DMS153 (cell line): ENCODE measurements at regions not wholly inside any gene's neighbourhood (a gene's known extent, or its start where the extent isn't known, plus 50 kb on each side); places are given as distances from the start of the nearest gene placed in this dataset.
"Not testable (repeated sequence)": the region's sequence is repeated elsewhere in the genome, so short reads cannot be mapped to it uniquely, and the experiment has no call there.

ENCODE experiments used
- DNase-seq: peaks from one replicate; lab custom pipeline; 2025; lab: John Stamatoyannopoulos, UW

DNA sequence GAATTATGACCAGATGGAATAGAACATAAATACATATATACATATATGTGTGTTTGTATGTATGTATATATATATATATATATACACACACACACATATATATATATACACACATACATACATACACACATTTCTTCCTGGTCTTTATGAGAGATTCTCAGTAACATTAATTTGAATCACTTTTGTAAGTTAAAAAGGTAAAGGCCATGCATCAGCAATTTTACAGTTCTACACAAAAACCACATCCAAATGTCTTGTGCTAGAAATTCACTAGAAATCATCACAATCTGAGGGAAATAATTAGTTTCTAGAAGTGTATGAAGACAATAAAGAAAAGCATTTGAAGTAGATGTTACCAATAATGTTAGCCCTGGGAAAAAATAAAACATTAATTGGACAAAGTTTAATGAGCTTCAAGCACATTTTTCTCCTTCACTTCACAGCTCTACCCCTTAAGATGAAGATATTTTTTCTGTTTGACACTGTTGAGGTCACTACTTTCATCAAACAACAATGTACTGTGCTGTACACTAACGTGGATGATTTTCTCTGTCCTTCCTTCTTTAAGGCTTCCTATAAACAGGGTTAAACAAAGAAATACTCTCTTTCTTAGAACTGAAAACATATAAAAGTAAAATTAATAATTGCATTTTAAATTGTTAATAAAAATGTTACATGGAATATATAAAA lies 189.2 kb upstream of the NR4A3 start:
- DNase-seq = no peak

DNA sequence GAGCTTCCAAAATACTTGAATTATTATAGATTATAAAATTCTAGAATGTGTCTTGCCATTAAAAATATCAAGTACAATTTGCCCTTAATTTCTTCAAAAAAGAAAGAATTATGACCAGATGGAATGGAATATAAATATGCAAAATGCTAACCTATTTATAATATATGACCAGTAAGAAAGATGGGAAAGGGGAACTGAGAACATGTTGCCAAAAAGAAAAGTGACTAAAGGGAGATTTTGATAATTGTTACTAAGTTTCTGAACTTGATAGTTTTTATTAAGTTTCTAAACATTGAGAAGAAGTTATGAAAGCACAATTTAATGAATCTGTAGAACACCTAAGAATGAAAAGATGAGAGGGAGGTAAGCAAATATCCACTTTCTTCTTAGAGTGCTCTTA lies 188.4 kb upstream of the NR4A3 start:
- no peak for DNase-seq

DNA sequence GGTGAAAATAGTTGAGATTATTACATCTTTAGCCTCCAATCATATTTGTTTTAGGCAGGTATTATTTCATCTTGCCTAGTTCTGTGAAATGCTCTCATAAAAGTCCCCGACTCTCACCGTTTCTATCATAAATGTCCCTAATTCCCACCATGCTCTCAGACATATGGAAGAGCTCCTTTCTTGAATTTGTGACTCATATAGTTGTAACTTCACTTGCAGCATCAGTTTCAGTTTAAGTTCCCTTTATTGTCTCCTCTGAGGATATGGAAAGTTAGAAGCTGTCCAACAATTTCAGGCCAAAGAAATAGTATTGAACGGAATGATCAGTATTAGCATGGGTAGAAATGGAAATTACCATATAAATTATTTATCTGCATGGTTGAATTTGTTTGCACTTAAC lies 187.5 kb upstream of the NR4A3 start:
- no peak for DNase-seq

DNA sequence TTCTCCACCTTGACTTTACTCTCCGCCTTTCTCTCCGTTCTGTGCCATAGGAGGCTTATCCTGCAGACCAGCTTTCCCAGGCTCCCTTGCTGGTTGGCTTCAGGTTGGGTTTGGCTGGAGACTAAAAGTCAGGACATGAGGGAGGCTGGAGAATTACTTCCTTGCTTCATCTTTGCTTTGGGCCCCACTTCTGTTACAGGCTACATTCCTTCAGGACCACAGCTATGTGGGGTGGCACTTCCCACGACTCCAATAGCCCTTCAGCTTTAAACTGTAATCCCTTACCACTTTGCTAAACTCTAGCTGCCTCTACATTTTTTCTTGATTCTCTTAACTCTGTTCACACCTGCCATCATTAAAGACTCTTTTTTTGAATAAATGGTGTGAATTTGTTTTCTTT lies 186.7 kb upstream of the NR4A3 start:
- DNase-seq = no peak

DNA sequence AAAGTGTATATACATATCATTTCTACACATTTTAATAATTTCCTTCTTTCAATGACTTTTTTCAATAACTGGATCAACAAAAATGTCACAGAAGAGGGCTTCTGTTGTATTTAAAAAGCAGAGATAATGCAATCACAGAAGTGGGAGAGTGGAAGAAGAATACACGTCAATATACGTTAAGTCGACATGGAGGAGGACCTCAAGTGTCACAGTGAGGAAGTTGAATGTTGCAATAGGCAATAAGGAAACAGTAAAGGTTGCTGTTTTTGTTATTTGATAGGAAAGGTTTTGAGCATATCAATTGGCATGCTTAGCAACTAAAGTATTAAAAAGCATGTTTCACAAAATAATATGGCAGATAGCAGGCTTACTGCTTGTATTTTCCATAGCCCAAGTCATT lies 184.0 kb upstream of the NR4A3 start:
- DNase-seq = no peak

DNA sequence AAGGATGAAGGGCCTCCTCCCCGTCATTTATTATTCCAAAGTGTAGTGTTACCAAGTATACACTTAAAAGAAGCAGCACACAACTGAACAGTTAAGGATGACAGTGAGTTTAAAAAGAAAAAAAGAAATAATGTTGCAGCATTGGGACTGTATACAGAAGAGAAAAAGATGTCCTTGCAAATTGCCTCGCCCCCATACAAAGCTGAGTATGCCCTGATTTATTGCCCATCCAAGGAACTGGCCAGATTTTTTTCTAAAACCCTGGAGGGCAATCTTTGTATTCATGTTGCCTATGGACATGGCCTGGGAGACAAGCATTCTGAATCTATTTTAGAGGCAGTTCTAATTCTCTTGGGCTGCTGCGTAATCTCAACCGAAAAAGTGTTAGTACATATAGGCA lies 182.7 kb upstream of the NR4A3 start:
- no peak for DNase-seq

DNA sequence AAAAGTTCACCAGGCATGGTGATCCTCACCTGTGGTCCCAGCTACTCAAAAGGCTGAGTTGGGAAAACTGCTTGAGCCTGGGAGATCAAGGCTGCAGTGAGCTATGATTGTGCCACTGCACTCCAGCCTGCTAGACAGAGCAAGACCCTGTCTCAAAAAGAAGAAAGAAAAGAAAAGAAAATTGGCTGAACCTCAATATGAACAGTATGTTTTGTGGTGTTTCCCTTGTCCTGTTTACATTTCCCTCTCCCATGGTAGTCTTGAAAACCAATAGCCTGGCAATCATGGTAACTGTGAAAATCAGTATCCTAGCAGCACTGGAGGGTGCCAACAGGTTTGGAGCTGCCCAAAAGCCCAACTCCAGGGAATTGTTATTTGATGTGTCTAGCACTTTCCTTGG lies 174.1 kb upstream of the NR4A3 start:
- DNase-seq = no peak

DNA sequence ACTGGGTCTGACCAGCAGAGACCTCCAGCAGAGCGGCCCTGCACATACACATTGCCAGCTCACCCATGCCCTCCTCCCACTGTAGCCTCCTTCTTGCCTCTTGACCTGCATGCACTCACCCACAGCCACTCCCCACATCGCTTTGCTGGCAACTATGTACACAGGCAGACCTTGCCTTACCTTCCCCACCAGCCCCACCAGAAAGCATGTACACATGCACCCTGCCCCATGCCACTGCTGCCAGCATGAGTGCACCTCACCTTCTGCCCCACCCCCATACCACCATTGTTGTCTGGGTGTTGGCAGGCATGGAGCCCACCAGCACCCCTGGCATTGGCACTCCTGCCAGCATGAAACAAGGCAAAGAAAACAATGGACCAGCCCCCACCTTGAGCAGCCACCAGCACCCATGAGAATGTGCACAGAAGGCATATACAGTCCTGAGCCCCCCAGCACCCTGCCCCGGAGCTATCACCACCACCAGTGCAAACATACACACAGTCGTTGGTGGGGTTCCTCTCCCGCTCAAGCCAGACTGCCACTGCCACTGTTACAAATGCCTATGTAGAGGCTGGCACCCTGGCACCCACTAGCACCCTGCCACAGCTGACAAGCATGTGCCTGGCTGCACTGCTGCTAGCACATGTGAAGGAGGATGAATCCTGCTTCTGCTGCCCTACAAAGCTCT lies 171.4 kb upstream of the NR4A3 start:
- DNase-seq = no peak

DNA sequence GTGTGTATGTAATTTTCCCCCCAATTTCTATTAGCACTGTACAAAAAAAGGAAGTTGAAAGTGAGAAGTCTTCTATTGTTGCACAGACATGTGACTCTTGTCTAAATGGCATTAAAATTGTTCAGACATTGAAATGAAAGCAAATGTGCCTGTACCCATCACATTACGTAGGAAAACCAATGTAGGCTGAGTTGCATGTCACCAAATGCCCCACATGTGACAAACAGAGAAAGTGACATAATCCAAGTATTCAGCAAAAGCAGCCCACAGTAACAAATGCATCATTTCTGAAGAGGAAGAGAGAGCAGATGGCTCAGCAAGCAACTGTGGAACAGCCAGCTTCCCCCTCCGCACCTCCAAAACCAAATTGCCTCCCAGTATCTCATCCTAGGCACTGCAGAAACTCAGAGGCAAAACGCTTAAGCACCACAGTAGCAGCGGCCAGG lies 161.5 kb upstream of the NR4A3 start:
- no peak for DNase-seq

DNA sequence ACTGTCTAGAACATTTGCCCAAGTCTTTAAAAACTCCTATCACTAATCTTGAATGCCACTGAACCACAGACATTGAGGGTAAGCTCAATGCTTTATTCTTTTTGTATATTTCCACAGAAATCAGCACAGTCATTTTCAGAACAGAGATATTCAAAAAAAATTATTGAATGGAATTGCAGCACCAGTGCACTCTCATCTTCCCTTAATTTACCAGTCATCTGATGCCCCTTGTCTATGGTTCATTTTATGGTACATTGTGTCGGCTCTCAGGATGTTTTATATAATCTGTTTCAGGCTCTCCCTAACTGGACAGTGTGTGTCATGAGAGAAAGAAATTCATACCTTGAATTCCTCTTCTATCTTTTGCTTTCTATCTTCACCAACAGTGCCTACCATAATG lies 158.4 kb upstream of the NR4A3 start:
- no peak for DNase-seq

DNA sequence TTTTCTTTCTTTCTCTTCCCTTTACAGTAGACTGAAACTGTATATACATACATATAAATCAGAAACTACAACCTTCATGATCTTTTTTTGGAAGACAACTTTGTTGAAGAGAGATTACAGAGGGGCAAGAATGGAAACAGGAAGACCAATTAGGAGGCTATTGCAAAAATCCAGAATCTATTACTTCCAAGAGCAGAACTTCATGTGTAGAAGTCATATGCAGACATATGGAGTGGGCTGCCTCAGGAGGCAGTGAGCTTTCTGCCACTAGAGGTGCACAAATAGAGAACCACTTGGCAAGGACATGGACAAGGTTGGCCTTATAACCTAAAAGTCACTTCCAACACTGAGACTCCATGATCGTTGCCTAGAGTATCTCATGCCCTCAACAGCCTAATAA lies 157.8 kb upstream of the NR4A3 start:
- DNase-seq = no peak

DNA sequence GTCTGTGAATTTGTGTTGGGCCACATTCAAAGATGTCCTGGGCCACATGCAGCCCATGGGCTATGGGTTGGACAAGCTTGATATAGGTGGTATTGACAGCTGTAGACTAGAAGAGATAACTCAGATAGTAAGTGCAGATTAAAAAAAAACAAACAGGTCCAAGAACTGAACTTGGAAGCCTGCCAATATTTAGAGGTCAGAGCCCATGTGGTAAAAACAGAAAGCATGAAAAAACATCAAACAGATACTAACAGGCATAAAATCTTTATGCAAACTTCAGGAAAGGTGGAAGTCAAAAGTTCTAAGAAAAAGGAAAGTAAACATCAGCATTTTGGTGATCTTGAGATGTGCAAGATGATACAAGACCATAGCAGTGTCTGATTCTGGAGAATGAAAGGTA lies 155.1 kb upstream of the NR4A3 start:
- no peak for DNase-seq

DNA sequence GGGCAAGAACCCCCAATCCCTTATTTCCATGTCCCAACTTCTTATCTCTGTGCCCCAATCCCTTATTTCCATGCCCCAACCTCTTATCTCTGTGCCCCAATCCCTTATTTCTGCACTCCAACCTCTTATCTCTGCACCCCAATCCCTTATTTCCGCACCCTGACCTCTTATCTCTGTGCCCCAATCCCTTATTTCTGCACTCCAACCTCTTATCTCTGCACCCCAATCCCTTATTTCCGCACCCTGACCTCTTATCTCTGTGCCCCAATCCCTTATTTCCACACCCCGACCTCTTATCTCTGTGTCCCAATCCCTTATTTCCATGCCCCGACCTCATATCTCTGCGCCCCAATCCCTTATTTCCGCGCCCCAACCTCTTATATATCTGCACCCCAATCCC lies 150.8 kb upstream of the NR4A3 start:
- not testable (repeated sequence) for DNase-seq

DNA sequence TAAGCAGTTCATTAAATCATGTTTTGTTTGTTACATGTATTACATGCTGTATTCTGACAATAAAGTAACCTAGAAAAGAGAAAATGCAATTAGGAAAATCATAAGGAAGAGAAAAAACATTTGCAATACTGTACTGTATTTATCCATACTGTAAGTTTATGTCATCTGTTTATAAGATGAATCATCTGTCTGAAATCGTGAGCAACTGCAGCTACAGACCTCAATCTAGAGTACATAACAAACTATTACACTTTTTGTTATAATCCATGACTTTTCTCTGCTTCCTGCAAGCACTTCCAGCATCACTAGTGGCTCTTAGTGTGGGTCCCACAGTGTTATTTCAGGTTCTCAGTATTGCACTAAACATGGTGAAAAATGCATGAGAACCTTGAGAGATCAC lies 144.4 kb upstream of the NR4A3 start:
- DNase-seq = no peak

DNA sequence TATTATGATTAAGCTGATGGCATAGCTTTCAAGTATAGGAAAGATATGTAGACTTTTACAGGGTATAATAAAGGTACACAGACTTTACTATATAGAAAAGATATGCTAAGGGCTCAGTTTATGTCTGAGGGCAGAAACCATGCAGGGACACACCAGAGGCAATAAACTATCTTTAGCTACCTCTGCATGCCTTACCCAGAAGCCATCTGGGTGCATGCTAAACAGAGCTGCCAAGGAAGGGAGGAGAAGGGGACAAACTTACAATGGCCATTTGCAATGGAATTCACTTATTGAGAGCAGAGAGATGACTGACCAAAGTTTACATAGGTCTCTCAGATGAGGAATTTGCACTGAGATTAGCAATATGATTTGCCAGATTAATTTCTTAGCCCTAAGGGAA lies 143.1 kb upstream of the NR4A3 start:
- DNase-seq = no peak

DNA sequence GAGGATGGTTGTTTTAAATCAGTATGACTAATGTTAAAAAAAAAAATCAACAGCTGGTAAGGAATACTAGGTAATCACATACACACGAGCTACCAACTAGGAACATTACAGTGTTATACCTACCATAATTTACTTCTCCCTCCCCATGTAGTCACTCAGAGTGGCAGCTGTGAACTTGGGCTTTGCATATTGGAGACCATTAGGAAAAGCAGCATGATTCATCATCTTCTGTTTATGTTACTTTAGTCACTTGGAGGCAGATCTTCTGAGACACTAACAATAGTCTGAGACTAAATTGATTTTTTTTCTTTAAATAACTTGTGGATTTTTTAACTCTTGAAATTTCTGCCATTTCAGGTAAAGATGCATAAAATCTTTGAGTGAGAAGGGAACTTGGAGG lies 141.5 kb upstream of the NR4A3 start:
- no peak for DNase-seq

DNA sequence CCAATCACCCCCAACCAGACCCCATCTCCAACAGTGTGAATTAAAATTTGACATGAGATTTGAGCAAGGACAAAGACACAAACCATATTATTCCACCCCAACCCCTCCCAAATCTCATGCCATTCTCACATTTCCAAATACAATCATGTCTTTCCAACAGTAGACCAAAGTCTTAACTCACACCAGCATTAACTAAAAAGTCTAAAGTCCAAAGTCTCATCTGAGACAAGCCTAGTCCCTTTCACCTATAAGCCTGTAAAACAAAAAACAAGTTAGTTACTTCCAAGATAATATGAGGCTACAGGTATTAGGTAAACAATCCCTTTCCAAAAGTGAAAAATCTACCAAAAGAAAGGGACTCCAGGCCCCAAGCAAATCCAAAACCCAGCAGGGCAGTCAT lies 140.6 kb upstream of the NR4A3 start:
- DNase-seq = no peak

DNA sequence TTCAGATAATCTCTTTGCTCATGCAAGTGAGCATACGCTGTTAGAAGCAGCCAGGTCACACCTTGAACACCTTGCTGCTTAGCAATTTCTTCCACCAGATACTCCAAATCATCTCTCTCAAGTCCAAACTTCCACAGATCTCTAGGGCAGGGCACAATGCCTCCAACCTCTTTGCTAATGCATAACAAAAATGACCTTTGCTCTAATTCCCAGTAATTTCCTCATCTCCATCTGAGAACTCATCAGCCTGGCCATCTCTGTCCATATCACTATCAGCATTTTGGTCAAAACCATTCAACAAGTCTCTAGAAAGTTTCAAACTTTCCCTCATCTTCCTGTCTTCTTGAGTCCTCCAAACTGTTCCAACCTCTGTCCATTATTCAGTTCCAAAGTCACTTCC lies 139.3 kb upstream of the NR4A3 start:
- DNase-seq = no peak

DNA sequence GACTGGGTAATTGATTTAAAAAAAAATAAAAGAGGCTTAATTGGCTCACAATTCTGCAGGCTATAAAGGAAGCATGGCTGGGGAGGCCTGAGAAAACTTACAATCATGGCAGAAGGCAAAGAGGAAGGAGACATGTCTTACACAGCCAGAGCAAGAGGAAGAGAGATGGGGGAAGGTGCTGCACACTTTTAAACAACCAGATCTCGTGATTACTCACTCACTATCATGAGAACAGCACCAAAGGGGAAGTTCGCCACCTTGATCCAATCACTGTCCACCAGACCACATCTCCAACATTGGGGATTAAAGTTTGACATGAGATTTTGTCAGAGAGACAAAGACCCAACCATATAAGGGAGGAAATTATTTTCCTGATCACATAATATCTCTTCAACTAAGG lies 138.8 kb upstream of the NR4A3 start:
- DNase-seq = no peak

DNA sequence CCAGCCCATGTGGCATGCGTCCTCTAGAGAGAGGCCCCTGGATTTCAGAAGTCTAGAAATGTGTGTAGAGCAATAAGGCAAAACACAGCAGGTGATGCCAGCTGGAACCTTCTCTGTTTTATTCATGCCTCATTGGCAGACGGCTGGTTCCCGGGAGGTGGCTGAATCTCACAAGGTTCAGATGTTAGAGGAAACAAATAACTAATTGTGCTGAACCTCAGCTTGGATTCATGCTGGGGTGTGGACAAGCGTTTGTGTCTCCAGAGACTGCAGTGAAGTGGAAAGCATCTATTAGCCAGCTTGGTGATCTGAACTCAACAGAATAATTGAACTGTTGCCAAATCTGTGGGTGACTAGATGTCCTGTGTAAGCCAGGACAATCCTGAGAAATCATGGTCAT lies 131.1 kb upstream of the NR4A3 start:
- peak; percentile 87 for DNase-seq

DNA sequence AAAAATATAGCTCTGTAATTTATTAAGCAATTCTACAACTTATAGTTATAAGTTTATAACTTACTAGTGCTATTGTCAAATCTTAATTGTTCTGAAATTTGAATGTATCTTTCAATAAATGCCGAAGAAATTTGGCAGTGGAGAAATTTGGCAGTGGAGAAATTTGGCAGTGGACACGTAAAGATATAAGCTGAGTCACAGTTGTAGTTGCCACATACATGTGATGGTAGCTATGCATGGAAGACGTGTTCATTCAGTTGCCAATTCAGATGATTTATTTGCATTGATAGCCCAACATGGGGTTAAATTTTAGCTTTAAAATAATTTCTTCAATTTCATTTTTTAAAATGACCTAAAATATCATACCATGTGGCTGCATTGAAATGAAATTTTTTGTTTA lies 127.8 kb upstream of the NR4A3 start:
- no peak for DNase-seq

DNA sequence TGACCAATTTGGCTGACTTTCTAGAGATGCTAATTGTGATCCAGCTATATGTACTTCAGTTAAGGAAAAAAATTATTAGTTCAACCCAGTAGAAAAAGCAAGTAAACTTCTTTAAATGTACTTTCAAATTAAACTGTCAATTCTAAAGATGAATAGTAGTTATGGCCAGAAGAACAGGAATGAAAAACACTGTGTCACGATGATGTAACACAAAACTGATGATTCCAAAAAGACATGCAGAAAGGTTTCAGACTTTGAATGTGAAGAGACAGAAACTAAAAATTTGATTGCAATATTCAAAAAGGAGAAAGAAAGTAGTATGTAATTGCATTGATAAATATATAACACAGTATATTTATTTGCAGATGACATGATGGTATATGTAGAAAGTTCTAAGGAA lies 127.3 kb upstream of the NR4A3 start:
- DNase-seq = no peak

DNA sequence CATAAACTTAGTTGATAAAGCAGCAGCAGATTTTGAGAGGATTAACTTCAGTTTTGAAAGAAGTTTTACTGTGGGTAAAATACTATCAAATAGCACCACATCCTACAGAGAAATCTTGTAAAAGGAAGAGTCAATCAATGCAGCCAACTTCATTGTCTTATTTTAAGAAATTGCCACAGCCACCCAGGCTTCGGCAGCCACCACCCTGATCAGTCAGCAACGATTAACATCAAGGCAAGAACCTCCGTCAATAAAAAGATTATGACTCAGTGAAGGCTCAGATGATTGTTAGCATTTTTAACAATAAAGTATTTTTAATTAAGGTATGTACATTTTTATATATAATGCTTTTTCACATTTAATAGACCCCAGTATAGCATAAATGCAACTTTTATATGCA lies 122.3 kb upstream of the NR4A3 start:
- DNase-seq = no peak

DNA sequence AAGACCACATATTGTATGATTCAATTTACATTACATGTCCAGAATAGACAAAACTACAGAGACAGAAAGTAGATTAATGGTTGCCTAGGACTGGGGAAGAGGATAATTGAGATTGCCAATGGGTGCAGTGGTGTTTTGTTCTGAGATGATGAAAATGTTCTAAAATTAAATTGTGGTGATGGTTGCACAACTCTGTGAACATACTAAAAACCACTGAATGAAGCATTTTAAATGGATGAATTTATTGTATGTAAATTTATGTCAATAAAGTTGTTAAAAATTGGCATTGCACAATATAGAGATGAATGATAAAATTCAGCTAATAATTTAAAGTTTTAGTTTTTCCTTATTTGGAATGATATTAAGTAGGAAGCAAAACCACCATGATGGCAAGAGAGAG lies 109.5 kb upstream of the NR4A3 start:
- no peak for DNase-seq
